Skeletal muscle cell (primary cell): ENCODE measurements at regions not wholly inside any gene's neighbourhood (a gene's known extent, or its start where the extent isn't known, plus 50 kb on each side); places are given as distances from the start of the nearest gene placed in this dataset.
"Not testable (repeated sequence)": the region's sequence is repeated elsewhere in the genome, so short reads cannot be mapped to it uniquely, and the experiment has no call there.

Experiments used
- DNase-seq: peaks from one replicate; pipeline ENCODE4 v3.0.0-alpha.2; 2010; ENCODE audit warnings: low read depth
- H3K4me3 ChIP-seq: 2 replicates; pipeline ENCODE4 v1.5.1; 2011; ENCODE audit warnings: low read depth, mild to moderate bottlenecking, control low read depth, low read length, moderate library complexity

GRCh38 chr4:24224446-24224845 lies 334.6 kb upstream of the PPARGC1A start:
- H3K4me3 ChIP-seq, result no peak overlapping the region
- DNase-seq, result no peak

GRCh38 chr4:24219209-24219608 lies 329.4 kb upstream of the PPARGC1A start:
- H3K4me3 ChIP-seq, result no peak overlapping the region
- no peak for DNase-seq

GRCh38 chr4:24218566-24218965 lies 328.7 kb upstream of the PPARGC1A start:
- DNase-seq, result no peak
- no peak overlapping the region for H3K4me3 ChIP-seq

- DNase-seq, result no peak
- no peak overlapping the region for H3K4me3 ChIP-seq
Observed at GRCh38 chr4:24214796-24215195, 324.9 kb upstream of the PPARGC1A start.

GRCh38 chr4:24213961-24214360 lies 324.1 kb upstream of the PPARGC1A start:
- DNase-seq, result no peak
- H3K4me3 ChIP-seq, result no peak overlapping the region

- DNase-seq, result no peak
- H3K4me3 ChIP-seq, result no peak overlapping the region
Observed at GRCh38 chr4:24212642-24213041, 322.8 kb upstream of the PPARGC1A start.

GRCh38 chr4:24211856-24212255 lies 322.0 kb upstream of the PPARGC1A start:
- no peak for DNase-seq

GRCh38 chr4:24210332-24210902 lies 320.6 kb upstream of the PPARGC1A start:
- H3K4me3 ChIP-seq, result no peak overlapping the region
- DNase-seq, result peak; percentile 99

More at GRCh38 chr4:24211856-24212255, 322.0 kb upstream of the PPARGC1A start:
- H3K4me3 ChIP-seq, result no peak overlapping the region

GRCh38 chr4:24209906-24210305 lies 320.1 kb upstream of the PPARGC1A start:
- no peak overlapping the region for H3K4me3 ChIP-seq
- no peak for DNase-seq

- no peak overlapping the region for H3K4me3 ChIP-seq
- DNase-seq, result no peak
Observed at GRCh38 chr4:24209131-24209530, 319.3 kb upstream of the PPARGC1A start.

- H3K4me3 ChIP-seq, result no peak overlapping the region
- no peak for DNase-seq
Observed at GRCh38 chr4:24208691-24209090, 318.8 kb upstream of the PPARGC1A start.

- not testable (repeated sequence) for H3K4me3 ChIP-seq, DNase-seq
Observed at GRCh38 chr4:24204708-24205107, 314.9 kb upstream of the PPARGC1A start.

- H3K4me3 ChIP-seq, result no peak overlapping the region
- no peak for DNase-seq
Observed at GRCh38 chr4:24203926-24204325, 314.1 kb upstream of the PPARGC1A start.

GRCh38 chr4:24202579-24202978 lies 312.7 kb upstream of the PPARGC1A start:
- DNase-seq, result no peak
- no peak overlapping the region for H3K4me3 ChIP-seq

GRCh38 chr4:24197955-24198354 lies 308.1 kb upstream of the PPARGC1A start:
- H3K4me3 ChIP-seq, result no peak overlapping the region

GRCh38 chr4:24196785-24197184 lies 306.9 kb upstream of the PPARGC1A start:
- DNase-seq, result no peak
- H3K4me3 ChIP-seq, result no peak overlapping the region

More at GRCh38 chr4:24197955-24198354, 308.1 kb upstream of the PPARGC1A start:
- DNase-seq, result no peak

GRCh38 chr4:24195991-24196736 lies 306.3 kb upstream of the PPARGC1A start:
- H3K4me3 ChIP-seq, result no peak overlapping the region
- no peak for DNase-seq

- H3K4me3 ChIP-seq, result no peak overlapping the region
- no peak for DNase-seq
Observed at GRCh38 chr4:24192018-24192641, 302.3 kb upstream of the PPARGC1A start.

- no peak for DNase-seq
- no peak overlapping the region for H3K4me3 ChIP-seq
Observed at GRCh38 chr4:24190761-24191695, 301.2 kb upstream of the PPARGC1A start.

GRCh38 chr4:24188459-24188858 lies 298.6 kb upstream of the PPARGC1A start:
- H3K4me3 ChIP-seq, result no peak overlapping the region
- DNase-seq, result no peak
